ENCODE measurements at regions not wholly inside any gene's neighbourhood (a gene's known extent, or its start where the extent isn't known, plus 50 kb on each side); places are given as distances from the start of the nearest gene placed in this dataset.
A peak's percentile ranks its signal among the peaks of the same experiment; 100 is the strongest.
"Not testable (repeated sequence)": the region's sequence is repeated elsewhere in the genome, so short reads cannot be mapped to it uniquely, and the experiment has no call there.

DNA sequence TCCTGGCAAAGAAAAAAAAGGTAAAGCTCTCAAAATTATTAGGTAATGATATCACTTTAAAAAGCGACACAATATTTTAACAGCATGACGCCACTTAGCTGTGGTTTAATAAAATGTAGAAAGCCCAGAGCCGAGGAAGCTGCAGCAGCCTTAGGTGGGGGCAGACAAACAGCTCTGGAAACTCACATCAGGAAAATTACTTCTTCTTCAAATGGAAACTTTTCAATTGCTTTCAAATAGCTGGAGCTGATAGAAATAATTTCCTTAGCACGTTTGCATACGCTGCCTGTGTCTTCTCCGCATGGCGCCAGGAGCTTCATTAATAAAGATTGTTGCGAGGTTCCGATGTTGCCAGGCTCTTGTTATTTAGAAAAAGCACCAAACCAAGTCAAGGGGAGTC lies 835.3 kb upstream of the EEF2KMT start:
- WGBS (ENCODE audit: insufficient coverage) = 70% methylated on average over 6 of the region's 9 CpGs

DNA sequence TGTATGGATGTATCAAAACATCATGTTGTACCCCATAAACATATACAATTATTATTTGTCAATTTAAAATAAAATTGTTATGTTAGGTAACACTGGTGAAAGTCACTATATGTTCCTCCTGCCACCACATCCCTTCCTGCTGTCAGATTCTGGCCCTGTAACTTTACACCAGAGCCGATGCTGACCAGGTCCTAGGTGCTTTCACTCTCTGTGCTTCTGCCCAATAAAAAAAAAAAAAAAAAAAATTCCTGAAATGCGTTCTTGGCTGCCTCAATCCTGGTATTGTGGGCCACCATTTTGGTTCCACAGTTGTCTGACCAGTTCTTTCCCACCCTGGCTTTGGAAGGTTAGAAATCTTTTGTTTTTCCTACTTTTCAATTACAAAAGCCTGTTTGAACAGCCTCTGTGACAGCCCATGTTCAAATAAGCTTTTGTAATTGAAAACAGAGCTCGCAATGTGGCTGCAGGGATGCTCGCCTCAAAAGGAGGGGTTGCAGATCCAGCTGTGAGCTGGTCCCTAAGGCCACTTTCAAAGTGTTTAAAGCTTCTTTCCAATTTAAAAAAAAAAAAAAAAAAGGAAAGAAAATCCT lies 831.0 kb upstream of the EEF2KMT start:
- no peak overlapping the region for H3K27ac ChIP-seq (ENCODE audit: low read length)
- WGBS (ENCODE audit: insufficient coverage) = no CpG with 5 or more reads among the region's 4 CpGs
- no peaks in the 10 kb centered on the region for H3K4me1 ChIP-seq (ENCODE audit: control insufficient read depth, insufficient read depth, low read length)
- DNase-seq = peak; percentile 90
- no peaks in the 10 kb centered on the region for H3K36me3 ChIP-seq (ENCODE audit: control insufficient read depth, insufficient read depth, low read length)
- no peaks in the 10 kb centered on the region for H3K27me3 ChIP-seq (ENCODE audit: control insufficient read depth, insufficient read depth, low read length)
- H3K9me3 ChIP-seq (replicated peaks; ENCODE audit: control insufficient read depth, low read depth, low read length) = no peaks in the 10 kb centered on the region
- no peak overlapping the region for H3K4me3 ChIP-seq (ENCODE audit: low read length)

More for the DNA sequence above, 835.3 kb upstream of the EEF2KMT start:
- no peaks in the 10 kb centered on the region for H3K36me3 ChIP-seq (ENCODE audit: control insufficient read depth, insufficient read depth, low read length)
- no peak overlapping the region for H3K27ac ChIP-seq (ENCODE audit: low read length)
- peak; percentile 7 for DNase-seq
- H3K27me3 ChIP-seq (ENCODE audit: control insufficient read depth, insufficient read depth, low read length) = no peaks in the 10 kb centered on the region
- H3K9me3 ChIP-seq (replicated peaks; ENCODE audit: control insufficient read depth, low read depth, low read length) = no peaks in the 10 kb centered on the region
- no peaks in the 10 kb centered on the region for H3K4me1 ChIP-seq (ENCODE audit: control insufficient read depth, insufficient read depth, low read length)
- no peak overlapping the region for H3K4me3 ChIP-seq (ENCODE audit: low read length)

GRCh38 chr16:5925850-5926249 lies 828.3 kb upstream of the EEF2KMT start:
- no CpG with 5 or more reads among the region's 4 CpGs for WGBS (ENCODE audit: insufficient coverage)
- no peaks in the 10 kb centered on the region for H3K4me1 ChIP-seq (ENCODE audit: control insufficient read depth, insufficient read depth, low read length)
- H3K4me3 ChIP-seq (ENCODE audit: low read length) = no peak overlapping the region
- H3K9me3 ChIP-seq (replicated peaks; ENCODE audit: control insufficient read depth, low read depth, low read length) = no peaks in the 10 kb centered on the region
- no peaks in the 10 kb centered on the region for H3K36me3 ChIP-seq (ENCODE audit: control insufficient read depth, insufficient read depth, low read length)
- DNase-seq = no peak
- no peak overlapping the region for H3K27ac ChIP-seq (ENCODE audit: low read length)
- no peaks in the 10 kb centered on the region for H3K27me3 ChIP-seq (ENCODE audit: control insufficient read depth, insufficient read depth, low read length)

- Histone ChIP-seq H3K27me3 (ENCODE audit: control insufficient read depth, insufficient read depth, low read length) (no peaks in the 10 kb centered on the region), H3K4me3 (ENCODE audit: low read length) (no peak overlapping the region), H3K9me3 (replicated peaks; ENCODE audit: control insufficient read depth, low read depth, low read length) (no peaks in the 10 kb centered on the region), H3K4me1 (ENCODE audit: control insufficient read depth, insufficient read depth, low read length) (no peaks in the 10 kb centered on the region), H3K27ac (ENCODE audit: low read length) (no peak overlapping the region), H3K36me3 (ENCODE audit: control insufficient read depth, insufficient read depth, low read length) (no peaks in the 10 kb centered on the region)
- peak; percentile 43 for DNase-seq
- 29% methylated on average over 1 of the region's 2 CpGs for WGBS (ENCODE audit: insufficient coverage)
Measured at GRCh38 chr16:5922686-5923085, 825.1 kb upstream of the EEF2KMT start.

GRCh38 chr16:5918567-5919130 lies 821.1 kb upstream of the EEF2KMT start:
- no peak overlapping the region for H3K4me3 ChIP-seq (ENCODE audit: low read length)
- DNase-seq = no peak
- 75% methylated on average over 3 of the region's 4 CpGs for WGBS (ENCODE audit: insufficient coverage)
- peaks cover 6% of the 10 kb centered on the region for H3K27me3 ChIP-seq (ENCODE audit: control insufficient read depth, insufficient read depth, low read length)
- no peaks in the 10 kb centered on the region for H3K36me3 ChIP-seq (ENCODE audit: control insufficient read depth, insufficient read depth, low read length)
- H3K27ac ChIP-seq (ENCODE audit: low read length) = no peak overlapping the region
- no peaks in the 10 kb centered on the region for H3K9me3 ChIP-seq (replicated peaks; ENCODE audit: control insufficient read depth, low read depth, low read length)
- no peaks in the 10 kb centered on the region for H3K4me1 ChIP-seq (ENCODE audit: control insufficient read depth, insufficient read depth, low read length)

DNA sequence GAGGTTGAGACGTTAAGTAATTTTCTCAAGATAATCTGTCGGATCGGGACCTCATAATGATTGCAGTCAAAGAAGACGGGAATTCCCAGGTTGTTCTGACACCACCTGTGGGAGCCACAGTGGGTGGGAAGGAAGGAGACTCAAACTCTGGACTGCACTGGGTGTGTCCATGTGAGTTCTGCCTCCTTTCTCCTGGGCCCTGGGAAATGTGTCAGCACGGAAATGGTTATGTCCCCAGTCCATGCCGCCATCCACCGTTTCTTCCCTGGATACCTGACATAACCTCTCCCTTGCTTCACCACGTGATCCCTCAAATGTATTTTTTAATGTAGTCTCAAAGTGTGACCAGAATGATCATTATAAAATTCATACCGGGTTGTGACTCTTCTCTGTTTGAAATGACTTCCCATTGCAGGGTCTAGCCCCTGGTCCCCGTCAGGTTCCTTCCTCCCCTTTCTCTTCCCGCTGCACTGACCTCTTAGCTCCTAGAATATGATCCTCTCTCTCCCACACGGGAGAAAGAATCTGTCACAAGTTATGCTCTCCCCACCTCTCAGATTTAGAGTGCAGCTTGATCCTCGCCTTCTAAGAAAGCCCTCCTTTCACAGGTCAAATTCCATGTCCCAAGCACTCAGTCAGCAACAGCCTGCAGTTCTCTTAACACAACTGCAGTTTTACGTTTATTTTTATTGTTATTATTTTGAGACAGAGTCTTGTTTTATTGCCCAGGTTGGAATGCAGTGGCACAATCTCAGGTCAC lies 820.0 kb upstream of the EEF2KMT start:
- Histone ChIP-seq H3K27ac (ENCODE audit: low read length) (no peak overlapping the region), H3K4me3 (ENCODE audit: low read length) (no peak overlapping the region), H3K9me3 (replicated peaks; ENCODE audit: control insufficient read depth, low read depth, low read length) (no peaks in the 10 kb centered on the region), H3K36me3 (ENCODE audit: control insufficient read depth, insufficient read depth, low read length) (no peaks in the 10 kb centered on the region), H3K4me1 (ENCODE audit: control insufficient read depth, insufficient read depth, low read length) (no peaks in the 10 kb centered on the region), H3K27me3 (ENCODE audit: control insufficient read depth, insufficient read depth, low read length) (peaks cover 6% of the 10 kb centered on the region)
- DNase-seq = no peak
- 49% methylated on average over 10 of the region's 14 CpGs for WGBS (ENCODE audit: insufficient coverage)

DNA sequence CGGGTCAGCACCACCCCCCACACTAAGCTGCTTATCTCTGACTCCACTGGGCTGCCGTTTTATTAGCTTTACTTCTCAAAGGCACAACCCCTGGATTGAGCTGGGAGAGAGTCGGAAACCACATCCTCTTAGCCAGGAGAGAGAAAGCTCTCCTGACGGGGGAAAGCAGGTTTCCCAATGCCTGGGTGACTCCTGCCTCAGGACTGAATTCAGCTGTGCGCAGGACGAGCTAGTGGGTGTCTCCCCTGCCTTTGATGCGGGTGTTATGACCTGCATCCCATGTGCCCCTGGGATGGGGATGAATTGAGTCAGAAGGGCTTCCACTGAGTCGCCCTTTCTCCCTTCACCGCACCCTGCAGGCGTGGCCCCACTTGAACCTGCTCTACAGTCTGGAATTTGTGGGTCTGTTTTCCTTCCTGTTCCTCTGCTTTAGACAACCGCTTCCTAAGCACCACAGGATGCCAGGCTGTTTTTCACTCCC lies 819.2 kb upstream of the EEF2KMT start:
- Histone ChIP-seq H3K27ac (ENCODE audit: low read length) (no peak overlapping the region), H3K9me3 (replicated peaks; ENCODE audit: control insufficient read depth, low read depth, low read length) (no peaks in the 10 kb centered on the region), H3K36me3 (ENCODE audit: control insufficient read depth, insufficient read depth, low read length) (no peaks in the 10 kb centered on the region), H3K27me3 (ENCODE audit: control insufficient read depth, insufficient read depth, low read length) (peaks cover 6% of the 10 kb centered on the region), H3K4me1 (ENCODE audit: control insufficient read depth, insufficient read depth, low read length) (no peaks in the 10 kb centered on the region), H3K4me3 (ENCODE audit: low read length) (no peak overlapping the region)
- WGBS (ENCODE audit: insufficient coverage) = 31% methylated on average over 2 of the region's 11 CpGs
- no peak for DNase-seq

DNA sequence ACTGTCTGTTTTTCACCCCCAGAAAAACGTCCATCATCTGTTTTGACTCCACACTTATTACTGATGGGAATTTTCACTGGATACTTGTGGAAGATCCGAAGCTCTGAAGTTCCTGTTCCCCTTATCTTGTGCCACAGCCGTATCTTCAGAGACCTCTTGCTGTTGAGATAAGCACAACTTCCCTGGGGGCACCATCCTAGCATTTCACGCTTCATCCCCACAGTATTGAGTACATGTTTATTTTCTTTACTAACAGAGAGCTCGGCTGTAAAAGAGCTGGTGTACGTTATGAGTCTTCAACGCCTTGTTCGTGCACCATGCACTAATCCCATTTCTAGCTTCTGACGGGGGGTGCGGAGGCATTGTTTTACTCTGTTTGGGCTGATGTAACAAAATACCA lies 813.6 kb upstream of the EEF2KMT start:
- Histone ChIP-seq H3K9me3 (replicated peaks; ENCODE audit: control insufficient read depth, low read depth, low read length) (no peaks in the 10 kb centered on the region), H3K27ac (ENCODE audit: low read length) (no peak overlapping the region), H3K4me1 (ENCODE audit: control insufficient read depth, insufficient read depth, low read length) (no peaks in the 10 kb centered on the region), H3K27me3 (ENCODE audit: control insufficient read depth, insufficient read depth, low read length) (no peaks in the 10 kb centered on the region), H3K36me3 (ENCODE audit: control insufficient read depth, insufficient read depth, low read length) (no peaks in the 10 kb centered on the region), H3K4me3 (ENCODE audit: low read length) (no peak overlapping the region)
- no peak for DNase-seq
- 51% methylated on average over 4 of the region's 10 CpGs for WGBS (ENCODE audit: insufficient coverage)

GRCh38 chr16:5909556-5909955 lies 812.0 kb upstream of the EEF2KMT start:
- 87% methylated on average over 5 of the region's 8 CpGs for WGBS (ENCODE audit: insufficient coverage)
- not testable (repeated sequence) for H3K27ac ChIP-seq (ENCODE audit: low read length); H3K9me3 ChIP-seq (replicated peaks; ENCODE audit: control insufficient read depth, low read depth, low read length); H3K27me3 ChIP-seq (ENCODE audit: control insufficient read depth, insufficient read depth, low read length); H3K36me3 ChIP-seq (ENCODE audit: control insufficient read depth, insufficient read depth, low read length); H3K4me1 ChIP-seq (ENCODE audit: control insufficient read depth, insufficient read depth, low read length); H3K4me3 ChIP-seq (ENCODE audit: low read length); DNase-seq

- H3K36me3 ChIP-seq (ENCODE audit: control insufficient read depth, insufficient read depth, low read length) = no peaks in the 10 kb centered on the region
- 100% methylated on average over 1 of the region's 5 CpGs for WGBS (ENCODE audit: insufficient coverage)
- H3K9me3 ChIP-seq (replicated peaks; ENCODE audit: control insufficient read depth, low read depth, low read length) = no peaks in the 10 kb centered on the region
- H3K4me1 ChIP-seq (ENCODE audit: control insufficient read depth, insufficient read depth, low read length) = no peaks in the 10 kb centered on the region
- no peak for DNase-seq
- no peaks in the 10 kb centered on the region for H3K27me3 ChIP-seq (ENCODE audit: control insufficient read depth, insufficient read depth, low read length)
- H3K27ac ChIP-seq (ENCODE audit: low read length) = no peak overlapping the region
- H3K4me3 ChIP-seq (ENCODE audit: low read length) = no peak overlapping the region
Measured at GRCh38 chr16:5907544-5907943, 809.9 kb upstream of the EEF2KMT start.
